ENCODE measurements at regions not wholly inside any gene's neighbourhood (a gene's known extent, or its start where the extent isn't known, plus 50 kb on each side); places are given as distances from the start of the nearest gene placed in this dataset.
"Not testable (repeated sequence)": the region's sequence is repeated elsewhere in the genome, so short reads cannot be mapped to it uniquely, and the experiment has no call there.

DNA sequence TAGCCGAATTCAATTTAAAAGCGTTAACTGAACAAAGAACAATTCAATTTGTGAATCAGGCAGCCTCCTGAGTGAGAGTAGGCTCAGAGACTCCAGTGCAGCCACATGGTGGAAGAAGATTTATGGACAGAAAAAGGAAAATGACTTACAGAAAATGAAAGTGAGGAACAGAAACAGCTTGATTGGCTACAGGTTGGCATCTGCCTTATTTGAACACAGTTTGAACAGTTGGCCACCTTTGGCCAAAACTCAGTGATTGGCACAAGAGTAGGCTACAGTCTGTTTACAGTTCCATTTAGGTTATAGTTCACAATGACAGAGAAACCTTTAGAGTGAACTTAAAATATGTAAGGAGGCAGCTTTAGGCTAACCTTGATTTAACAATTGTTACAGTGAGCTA is 86.3 kb upstream of the CCDC71L start:
- not testable (repeated sequence) for H3K4me3 ChIP-seq (ENCODE audit: low read length in 2 of 2); DNase-seq (ENCODE audit: low read depth in 6 of 9, low spot score in 9 of 9); H3K27me3 ChIP-seq (ENCODE audit: control insufficient read depth in 2 of 2, insufficient read depth in 1 of 2, low read length in 1 of 2); H3K27ac ChIP-seq (ENCODE audit: low read depth in 1 of 2, low read length in 1 of 2); H3K9me3 ChIP-seq (ENCODE audit: control insufficient read depth in 2 of 2, insufficient read depth in 1 of 2, low read length in 1 of 2); H3K36me3 ChIP-seq (ENCODE audit: control insufficient read depth in 2 of 2, insufficient read depth in 2 of 2, low read length in 1 of 2)
- WGBS: 95% methylated on average over 2 of the region's 2 CpGs
- peaks cover 7 to 11% of the 10 kb centered on the region in 2 donors for H3K4me1 ChIP-seq (ENCODE audit: control insufficient read depth in 2 of 2, insufficient read depth in 2 of 2, low read length in 2 of 2)

DNA sequence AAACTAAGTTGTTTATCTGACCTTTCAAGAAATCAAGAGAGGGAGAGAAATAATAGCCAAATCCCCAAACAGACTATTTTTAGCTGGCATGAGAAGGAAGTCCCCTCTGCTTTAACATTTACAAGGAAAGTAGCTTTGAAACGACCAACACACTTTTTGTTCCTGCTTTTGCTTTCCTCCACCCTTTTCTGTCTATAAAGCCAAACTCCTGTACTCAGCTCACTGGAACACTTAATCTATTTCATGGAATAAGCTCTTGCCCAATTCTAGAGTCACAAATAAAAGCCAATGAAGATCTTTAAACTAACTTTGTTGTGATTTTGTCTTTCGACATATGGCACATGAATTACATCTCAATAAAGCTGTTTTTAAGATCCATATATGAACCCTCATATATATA is 86.8 kb upstream of the CCDC71L start:
- DNase-seq (ENCODE audit: low read depth in 6 of 9, low spot score in 9 of 9): no peak
- Histone ChIP-seq H3K27me3 (ENCODE audit: control insufficient read depth in 2 of 2, insufficient read depth in 1 of 2, low read length in 1 of 2) (no peaks in the 10 kb centered on the region), H3K27ac (ENCODE audit: low read depth in 1 of 2, low read length in 1 of 2) (no peak overlapping the region), H3K4me3 (ENCODE audit: low read length in 2 of 2) (no peak overlapping the region), H3K4me1 (ENCODE audit: control insufficient read depth in 2 of 2, insufficient read depth in 2 of 2, low read length in 2 of 2) (peaks cover 10 to 16% of the 10 kb centered on the region in 2 donors), H3K36me3 (ENCODE audit: control insufficient read depth in 2 of 2, insufficient read depth in 2 of 2, low read length in 1 of 2) (no peaks in the 10 kb centered on the region), H3K9me3 (ENCODE audit: control insufficient read depth in 2 of 2, insufficient read depth in 1 of 2, low read length in 1 of 2) (no peaks in the 10 kb centered on the region)
- 59% methylated on average over 2 of the region's 2 CpGs for WGBS

DNA sequence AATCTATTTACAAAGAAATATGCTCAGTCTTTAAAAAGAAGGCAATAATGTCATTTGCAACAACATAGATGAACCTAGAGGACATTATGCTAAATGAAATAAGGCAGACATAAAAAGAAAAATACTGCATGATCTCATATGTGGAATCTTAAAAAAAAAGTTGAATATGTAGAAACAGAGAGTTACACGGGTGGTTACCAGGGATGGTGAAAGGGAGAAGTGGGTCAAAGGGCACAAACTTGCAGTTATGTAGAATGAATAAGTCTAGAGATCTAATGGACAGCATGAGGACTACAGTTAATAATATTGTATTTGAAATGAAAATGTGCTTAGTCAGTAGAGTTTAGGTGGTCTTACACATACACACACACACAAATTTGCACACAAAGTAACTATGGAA is 88.2 kb upstream of the CCDC71L start:
- Histone ChIP-seq H3K27ac (ENCODE audit: low read depth in 1 of 2, low read length in 1 of 2) (no peak overlapping the region), H3K9me3 (ENCODE audit: control insufficient read depth in 2 of 2, insufficient read depth in 1 of 2, low read length in 1 of 2) (no peaks in the 10 kb centered on the region), H3K27me3 (ENCODE audit: control insufficient read depth in 2 of 2, insufficient read depth in 1 of 2, low read length in 1 of 2) (no peaks in the 10 kb centered on the region), H3K4me1 (ENCODE audit: control insufficient read depth in 2 of 2, insufficient read depth in 2 of 2, low read length in 2 of 2) (peaks cover 10 to 16% of the 10 kb centered on the region in 2 donors), H3K36me3 (ENCODE audit: control insufficient read depth in 2 of 2, insufficient read depth in 2 of 2, low read length in 1 of 2) (no peaks in the 10 kb centered on the region), H3K4me3 (ENCODE audit: low read length in 2 of 2) (no peak overlapping the region)
- DNase-seq (ENCODE audit: low read depth in 6 of 9, low spot score in 9 of 9): no peak
- WGBS: 93% methylated on average over 1 of the region's 1 CpG

DNA sequence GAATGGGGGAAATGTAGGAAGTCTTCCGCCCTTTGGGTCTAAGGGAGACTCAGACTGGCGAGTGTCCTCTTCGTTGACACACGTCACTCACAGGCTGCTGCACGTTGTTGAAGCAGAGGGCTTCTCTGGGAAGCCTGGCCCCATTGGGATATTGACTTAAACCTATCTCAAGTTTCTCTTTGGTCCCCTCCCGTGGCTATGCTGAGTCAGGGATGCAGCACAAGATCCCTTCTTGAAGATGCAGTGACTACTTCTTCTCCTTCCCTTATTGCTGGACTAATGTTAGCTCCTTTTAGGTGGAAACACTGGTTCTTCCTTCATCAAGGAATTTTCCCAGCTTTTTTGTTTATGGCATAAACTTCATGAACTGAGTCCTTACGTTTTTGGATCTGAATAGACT is 89.8 kb upstream of the CCDC71L start:
- no peak for DNase-seq (ENCODE audit: low read depth in 6 of 9, low spot score in 9 of 9)
- Histone ChIP-seq H3K36me3 (ENCODE audit: control insufficient read depth in 2 of 2, insufficient read depth in 2 of 2, low read length in 1 of 2) (no peaks in the 10 kb centered on the region), H3K4me1 (ENCODE audit: control insufficient read depth in 2 of 2, insufficient read depth in 2 of 2, low read length in 2 of 2) (peaks cover 5 to 8% of the 10 kb centered on the region in 2 donors), H3K9me3 (ENCODE audit: control insufficient read depth in 2 of 2, insufficient read depth in 1 of 2, low read length in 1 of 2) (peaks cover 0 to 3% of the 10 kb centered on the region in 2 donors), H3K27ac (ENCODE audit: low read depth in 1 of 2, low read length in 1 of 2) (no peak overlapping the region), H3K4me3 (ENCODE audit: low read length in 2 of 2) (no peak overlapping the region), H3K27me3 (ENCODE audit: control insufficient read depth in 2 of 2, insufficient read depth in 1 of 2, low read length in 1 of 2) (no peaks in the 10 kb centered on the region)
- 97% methylated on average over 7 of the region's 7 CpGs for WGBS

DNA sequence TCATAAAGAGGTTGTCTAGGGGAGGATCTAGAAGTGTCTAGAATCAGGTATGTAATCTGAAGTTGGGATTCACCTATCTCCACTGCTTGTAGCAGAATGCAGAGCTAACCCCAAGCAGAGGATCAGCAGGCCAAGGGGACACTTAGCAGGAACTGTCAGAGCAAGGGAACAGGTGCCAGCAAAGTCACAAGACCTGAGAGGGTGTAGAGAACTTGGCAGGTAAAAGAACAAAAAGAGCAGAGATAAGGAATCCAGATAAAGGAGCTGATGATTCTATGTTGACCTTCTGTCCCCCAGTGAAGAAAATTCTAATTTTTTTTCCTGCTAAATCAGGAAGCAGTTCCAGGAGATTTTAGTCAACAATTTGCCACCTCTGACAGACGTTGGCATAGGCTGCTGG is 91.4 kb upstream of the CCDC71L start:
- peak in 1 of 9 donors; percentile 28 for DNase-seq (ENCODE audit: low read depth in 6 of 9, low spot score in 9 of 9)
- H3K9me3 ChIP-seq (ENCODE audit: control insufficient read depth in 2 of 2, insufficient read depth in 1 of 2, low read length in 1 of 2): peaks cover 0 to 3% of the 10 kb centered on the region in 2 donors
- no peaks in the 10 kb centered on the region for H3K27me3 ChIP-seq (ENCODE audit: control insufficient read depth in 2 of 2, insufficient read depth in 1 of 2, low read length in 1 of 2)
- H3K4me1 ChIP-seq (ENCODE audit: control insufficient read depth in 2 of 2, insufficient read depth in 2 of 2, low read length in 2 of 2): peaks cover 5 to 10% of the 10 kb centered on the region in 2 donors
- no peak overlapping the region for H3K4me3 ChIP-seq (ENCODE audit: low read length in 2 of 2)
- no peaks in the 10 kb centered on the region for H3K36me3 ChIP-seq (ENCODE audit: control insufficient read depth in 2 of 2, insufficient read depth in 2 of 2, low read length in 1 of 2)
- peak overlapping the region in 1 of 2 donors; percentile 74 for H3K27ac ChIP-seq (ENCODE audit: low read depth in 1 of 2, low read length in 1 of 2)
- 37% methylated on average over 1 of the region's 1 CpG for WGBS

DNA sequence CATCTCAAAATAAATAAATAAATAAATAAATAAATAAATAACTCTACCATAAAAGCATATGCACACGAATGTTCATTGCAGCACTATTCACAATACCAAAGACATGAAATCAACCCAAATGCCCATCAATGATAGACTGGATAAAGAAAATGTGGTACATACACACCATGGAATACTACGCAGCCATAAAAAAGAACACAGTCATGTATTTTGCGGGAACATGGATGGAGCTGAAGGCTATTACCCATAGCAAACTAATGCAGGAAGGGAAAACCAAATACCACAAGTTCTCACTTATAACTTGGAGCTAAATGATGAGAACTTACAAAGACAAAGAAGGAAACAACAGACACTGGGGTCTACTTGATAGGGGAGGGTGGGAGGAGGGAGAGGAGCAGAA is 94.1 kb upstream of the CCDC71L start:
- 98% methylated on average over 3 of the region's 3 CpGs for WGBS

DNA sequence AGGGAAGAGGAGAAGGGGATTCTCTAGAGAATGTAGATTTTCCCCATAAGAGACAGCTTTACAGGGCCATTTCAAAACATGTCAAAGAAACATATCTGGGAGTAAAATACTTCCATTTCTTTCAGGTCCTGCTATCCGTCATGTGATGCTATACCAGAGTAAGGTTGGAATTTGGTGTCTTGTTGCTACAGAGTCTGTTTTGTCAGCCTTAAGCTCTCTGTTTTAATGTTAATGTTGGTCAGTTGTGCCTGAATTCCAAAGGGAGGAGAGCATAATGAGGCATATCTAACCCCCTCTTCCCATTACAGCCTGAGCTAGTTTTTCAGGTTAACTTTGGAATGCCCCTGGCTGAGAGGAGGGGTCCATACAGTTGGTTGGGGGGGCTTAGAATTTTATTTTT is 94.7 kb upstream of the CCDC71L start:
- H3K27me3 ChIP-seq (ENCODE audit: control insufficient read depth in 2 of 2, insufficient read depth in 1 of 2, low read length in 1 of 2): no peaks in the 10 kb centered on the region
- WGBS: 96% methylated on average over 1 of the region's 1 CpG

More for the DNA sequence above, 94.1 kb upstream of the CCDC71L start:
- DNase-seq (ENCODE audit: low read depth in 6 of 9, low spot score in 9 of 9); H3K36me3 ChIP-seq (ENCODE audit: control insufficient read depth in 2 of 2, insufficient read depth in 2 of 2, low read length in 1 of 2); H3K4me3 ChIP-seq (ENCODE audit: low read length in 2 of 2); H3K27ac ChIP-seq (ENCODE audit: low read depth in 1 of 2, low read length in 1 of 2); H3K9me3 ChIP-seq (ENCODE audit: control insufficient read depth in 2 of 2, insufficient read depth in 1 of 2, low read length in 1 of 2); H3K27me3 ChIP-seq (ENCODE audit: control insufficient read depth in 2 of 2, insufficient read depth in 1 of 2, low read length in 1 of 2): not testable (repeated sequence)
- H3K4me1 ChIP-seq (ENCODE audit: control insufficient read depth in 2 of 2, insufficient read depth in 2 of 2, low read length in 2 of 2): peaks cover 7 to 21% of the 10 kb centered on the region in 2 donors

DNA sequence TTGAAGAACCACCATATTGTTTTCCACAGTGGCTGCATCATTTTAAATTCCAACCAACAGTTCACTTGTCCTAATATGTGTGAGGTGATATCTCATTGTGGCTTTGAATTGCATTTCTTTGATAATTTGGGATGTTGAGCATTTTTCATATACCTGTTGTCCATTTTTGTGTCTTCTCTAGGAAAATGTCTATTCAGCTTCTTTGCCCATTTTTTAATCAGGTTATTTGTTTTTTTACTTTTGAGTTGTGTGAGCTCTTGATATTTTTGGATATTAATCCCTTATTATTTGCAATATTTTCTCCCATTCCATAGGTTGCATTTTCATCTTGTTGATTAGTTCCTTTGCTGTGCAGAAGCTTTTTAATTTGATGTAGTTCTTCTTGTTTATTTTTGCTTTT is 95.1 kb upstream of the CCDC71L start:
- H3K9me3 ChIP-seq (ENCODE audit: control insufficient read depth in 2 of 2, insufficient read depth in 1 of 2, low read length in 1 of 2): peaks cover 0 to 3% of the 10 kb centered on the region in 2 donors
- H3K36me3 ChIP-seq (ENCODE audit: control insufficient read depth in 2 of 2, insufficient read depth in 2 of 2, low read length in 1 of 2): no peaks in the 10 kb centered on the region
- H3K27me3 ChIP-seq (ENCODE audit: control insufficient read depth in 2 of 2, insufficient read depth in 1 of 2, low read length in 1 of 2): no peaks in the 10 kb centered on the region
- H3K4me1 ChIP-seq (ENCODE audit: control insufficient read depth in 2 of 2, insufficient read depth in 2 of 2, low read length in 2 of 2): peaks cover 7 to 22% of the 10 kb centered on the region in 2 donors
- H3K27ac ChIP-seq (ENCODE audit: low read depth in 1 of 2, low read length in 1 of 2): no peak overlapping the region
- H3K4me3 ChIP-seq (ENCODE audit: low read length in 2 of 2): no peak overlapping the region
- DNase-seq (ENCODE audit: low read depth in 6 of 9, low spot score in 9 of 9): no peak

More for the DNA sequence above, 94.7 kb upstream of the CCDC71L start:
- Histone ChIP-seq H3K27ac (ENCODE audit: low read depth in 1 of 2, low read length in 1 of 2) (no peak overlapping the region), H3K4me1 (ENCODE audit: control insufficient read depth in 2 of 2, insufficient read depth in 2 of 2, low read length in 2 of 2) (peaks cover 7 to 22% of the 10 kb centered on the region in 2 donors), H3K36me3 (ENCODE audit: control insufficient read depth in 2 of 2, insufficient read depth in 2 of 2, low read length in 1 of 2) (no peaks in the 10 kb centered on the region), H3K9me3 (ENCODE audit: control insufficient read depth in 2 of 2, insufficient read depth in 1 of 2, low read length in 1 of 2) (peaks cover 0 to 3% of the 10 kb centered on the region in 2 donors), H3K4me3 (ENCODE audit: low read length in 2 of 2) (no peak overlapping the region)
- DNase-seq (ENCODE audit: low read depth in 6 of 9, low spot score in 9 of 9): no peak

DNA sequence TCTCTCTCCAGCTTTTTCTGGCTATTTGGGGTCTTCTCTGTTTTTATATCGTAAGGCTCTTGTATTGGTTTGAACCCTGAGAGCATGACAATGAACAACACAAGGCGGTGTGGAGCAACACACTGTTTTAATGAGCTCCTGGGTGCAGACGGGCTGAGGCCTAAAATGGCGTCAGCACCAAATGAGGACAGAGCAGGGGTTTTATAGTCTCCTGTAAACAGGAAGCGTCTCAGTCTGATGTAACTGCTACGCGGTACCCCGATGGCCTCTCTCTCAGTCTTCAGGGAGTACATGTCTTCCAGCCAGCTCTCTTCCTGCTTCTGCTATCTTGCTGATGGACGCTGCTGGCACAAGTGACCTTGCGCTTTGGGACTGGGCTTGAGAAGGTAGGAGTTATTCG is 95.9 kb upstream of the CCDC71L start:
- DNase-seq (ENCODE audit: low read depth in 6 of 9, low spot score in 9 of 9): no peak
- Histone ChIP-seq H3K9me3 (ENCODE audit: control insufficient read depth in 2 of 2, insufficient read depth in 1 of 2, low read length in 1 of 2) (peaks cover 0 to 3% of the 10 kb centered on the region in 2 donors), H3K36me3 (ENCODE audit: control insufficient read depth in 2 of 2, insufficient read depth in 2 of 2, low read length in 1 of 2) (no peaks in the 10 kb centered on the region), H3K4me3 (ENCODE audit: low read length in 2 of 2) (no peak overlapping the region), H3K4me1 (ENCODE audit: control insufficient read depth in 2 of 2, insufficient read depth in 2 of 2, low read length in 2 of 2) (peaks cover 7 to 22% of the 10 kb centered on the region in 2 donors), H3K27me3 (ENCODE audit: control insufficient read depth in 2 of 2, insufficient read depth in 1 of 2, low read length in 1 of 2) (no peaks in the 10 kb centered on the region), H3K27ac (ENCODE audit: low read depth in 1 of 2, low read length in 1 of 2) (no peak overlapping the region)
- WGBS: 96% methylated on average over 11 of the region's 11 CpGs

DNA sequence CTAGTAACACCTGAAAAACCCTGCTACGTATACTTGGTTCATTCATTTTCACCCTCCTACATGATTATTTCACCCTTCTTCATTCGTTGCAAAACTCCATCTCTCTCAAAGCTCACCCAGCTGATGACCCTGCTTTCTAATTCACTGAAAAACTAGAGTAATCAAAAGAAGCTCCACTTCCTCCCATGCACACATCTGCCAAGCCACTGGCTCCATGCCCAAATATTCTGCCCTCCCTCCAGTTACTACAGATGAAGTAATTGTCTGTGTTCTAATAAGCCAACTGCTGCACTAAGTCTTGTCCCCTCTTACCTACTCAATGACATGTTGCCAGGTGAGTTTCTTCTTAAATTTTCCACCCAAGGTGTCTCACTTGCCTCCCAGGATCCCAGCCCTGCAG is 96.9 kb upstream of the CCDC71L start:
- H3K27ac ChIP-seq (ENCODE audit: low read depth in 1 of 2, low read length in 1 of 2): no peak overlapping the region
- H3K9me3 ChIP-seq (ENCODE audit: control insufficient read depth in 2 of 2, insufficient read depth in 1 of 2, low read length in 1 of 2): peaks cover 0 to 3% of the 10 kb centered on the region in 2 donors
- H3K4me3 ChIP-seq (ENCODE audit: low read length in 2 of 2): no peak overlapping the region
- DNase-seq (ENCODE audit: low read depth in 6 of 9, low spot score in 9 of 9): no peak
- WGBS: 8% methylated on average over 2 of the region's 2 CpGs
- no peaks in the 10 kb centered on the region for H3K27me3 ChIP-seq (ENCODE audit: control insufficient read depth in 2 of 2, insufficient read depth in 1 of 2, low read length in 1 of 2)
- H3K36me3 ChIP-seq (ENCODE audit: control insufficient read depth in 2 of 2, insufficient read depth in 2 of 2, low read length in 1 of 2): no peaks in the 10 kb centered on the region
- peaks cover 2 to 15% of the 10 kb centered on the region in 2 donors for H3K4me1 ChIP-seq (ENCODE audit: control insufficient read depth in 2 of 2, insufficient read depth in 2 of 2, low read length in 2 of 2)
